Endothelial cell of umbilical vein (primary cell): ENCODE measurements at regions not wholly inside any gene's neighbourhood (a gene's known extent, or its start where the extent isn't known, plus 50 kb on each side); places are given as distances from the start of the nearest gene placed in this dataset.

Experiments used
- BruUV-seq: library from RNA; stranded (reverse); fragments of 400-500 nt; replicated peaks from 2 replicates; lab custom pipeline; 2021; lab: Mats Ljungman, UMichigan
- CTCF ChIA-PET: fragments of 300-600, 350-600 bp; sonication (Branson Sonifier 250); formaldehyde crosslinking; loops from one replicate; lab custom pipeline; 2021; ENCODE audit warnings: antibody characterized with exemption, inconsistent platforms; lab: Charles Lee
- POLR2A ChIA-PET: fragments of 300-600, 350-600 bp; sonication (Branson Sonifier 250); formaldehyde crosslinking; loops from one replicate; lab custom pipeline; 2021; ENCODE audit warnings: antibody characterized with exemption, inconsistent platforms; lab: Charles Lee
- DNase-seq: peaks from one replicate; pipeline ENCODE4 v3.0.0-alpha.2; 2011; ENCODE audit warnings: low read depth, low spot score
- FAIRE-seq: peaks from 2 replicates; lab custom pipeline; 2011; peaks lifted over from hg19 to GRCh38; lab: Jason Lieb, UNC
- H2AFZ ChIP-seq: 2 replicates; pipeline ENCODE4 v1.6.0; 2012; ENCODE audit warnings: low read depth, low read length, control low read depth, inconsistent platforms
- H3K27ac ChIP-seq: 2 replicates; pipeline ENCODE4 v1.5.1; 2011; ENCODE audit warnings: low read depth, mild to moderate bottlenecking, control low read depth, low read length, moderate library complexity; ENCODE audit not compliant: insufficient read depth
- H3K27me3 ChIP-seq, 2 experiments: 2 replicates each; pipeline versions ENCODE4 v1.6.0 to v1.6.1; 2011; ENCODE audit warnings: low read length in 2 of 2, mixed read lengths in 1 of 2; ENCODE audit not compliant: control insufficient read depth in 2 of 2, insufficient read depth in 2 of 2
- H3K36me3 ChIP-seq, 2 experiments: 2 replicates in 1 of 2; 3 replicates in 1 of 2; pipeline ENCODE4 v1.5.1; 2011; ENCODE audit warnings: low read length in 2 of 2, mild to moderate bottlenecking in 1 of 2, moderate library complexity in 1 of 2; ENCODE audit not compliant: control insufficient read depth in 2 of 2, insufficient read depth in 2 of 2; ENCODE audit errors: extremely low read depth in 1 of 2
- H3K4me1 ChIP-seq: 3 replicates; pipeline ENCODE4 v1.5.1; 2011; ENCODE audit warnings: mild to moderate bottlenecking, low read length; ENCODE audit not compliant: control insufficient read depth, insufficient read depth; ENCODE audit errors: extremely low read depth
- H3K4me2 ChIP-seq: 2 replicates; pipeline ENCODE4 v1.6.1; 2011; ENCODE audit warnings: low read length, control low read depth, mixed read lengths; ENCODE audit not compliant: insufficient read depth
- H3K4me3 ChIP-seq, 3 experiments: fragments of 200-600 bp in 1 of 3; sonication (generic), shearing (Covaris generic) in 1 of 3; replicated peaks in 1 of 3; 2 replicates each; pipeline ENCODE4 v1.5.1; 2011 to 2016; ENCODE audit warnings: control low read depth in 3 of 3, low read length in 3 of 3, mild to moderate bottlenecking in 2 of 3, inconsistent platforms in 1 of 3, low read depth in 1 of 3, moderate library complexity in 1 of 3; ENCODE audit not compliant: insufficient read depth in 1 of 3
- H3K79me2 ChIP-seq: 2 replicates; pipeline ENCODE4 v1.6.0; 2012; ENCODE audit warnings: low read length, inconsistent platforms; ENCODE audit not compliant: control insufficient read depth, insufficient read depth
- H3K9ac ChIP-seq: replicated peaks from 2 replicates; pipeline ENCODE3; 2011; ENCODE audit warnings: low read length, control low read depth; ENCODE audit not compliant: insufficient read depth; ENCODE audit errors: extremely low read depth
- H3K9me1 ChIP-seq: replicated peaks from 3 replicates; pipeline ENCODE4 v1.6.0; 2011; ENCODE audit warnings: mild to moderate bottlenecking, low read length; ENCODE audit not compliant: control insufficient read depth, insufficient read depth; ENCODE audit errors: extremely low read depth
- H3K9me3 ChIP-seq: replicated peaks from 2 replicates; pipeline ENCODE4 v1.5.1; 2012; ENCODE audit warnings: low read length, inconsistent platforms; ENCODE audit not compliant: control insufficient read depth, insufficient read depth
- H4K20me1 ChIP-seq: replicated peaks from 2 replicates; pipeline ENCODE3; 2011; ENCODE audit warnings: mild to moderate bottlenecking, low read length; ENCODE audit not compliant: control insufficient read depth, insufficient read depth; ENCODE audit errors: extremely low read depth
- CTCF ChIP-seq, 2 donors: IDR thresholded peaks; 1 replicate in 1 of 2; 2 replicates in 1 of 2; pipeline ENCODE4 v1.5.1; 2011; ENCODE audit warnings: low read length in 2 of 2, mild to moderate bottlenecking in 2 of 2, moderate library complexity in 2 of 2, control low read depth in 1 of 2, inconsistent platforms in 1 of 2, low read depth in 1 of 2; ENCODE audit not compliant: insufficient read depth in 1 of 2; ENCODE audit errors: extremely low read depth in 1 of 2
- EZH2 ChIP-seq: IDR thresholded peaks from 2 replicates; pipeline ENCODE4 v1.6.1; 2012; ENCODE audit warnings: borderline replicate concordance, low read depth, mild to moderate bottlenecking, moderate library complexity, low read length, inconsistent platforms; ENCODE audit not compliant: severe bottlenecking
- FOS ChIP-seq: IDR thresholded peaks from 2 replicates; pipeline ENCODE4 v1.6.1; 2011; ENCODE audit warnings: mild to moderate bottlenecking, low read length, moderate library complexity, borderline replicate concordance; ENCODE audit not compliant: insufficient read depth
- GATA2 ChIP-seq: IDR thresholded peaks from 2 replicates; pipeline ENCODE4 v1.7.0; 2011; ENCODE audit warnings: low read depth, mild to moderate bottlenecking, moderate library complexity, mixed read lengths, low read length; ENCODE audit not compliant: insufficient read length, insufficient read depth
- JUN ChIP-seq: IDR thresholded peaks from 2 replicates; pipeline ENCODE4 v1.6.1; 2011; ENCODE audit warnings: borderline replicate concordance, low read depth; ENCODE audit not compliant: insufficient read length, insufficient read depth
- MAX ChIP-seq: IDR thresholded peaks from 2 replicates; pipeline ENCODE4 v1.6.1; 2011; ENCODE audit not compliant: insufficient read depth, insufficient read length
- MYC ChIP-seq: IDR thresholded peaks from one replicate; pipeline ENCODE4 v1.6.1; 2011; ENCODE audit warnings: mild to moderate bottlenecking, low read depth, low read length
- POLR2A ChIP-seq: IDR thresholded peaks from 2 replicates; pipeline ENCODE4 v1.6.1; 2012; ENCODE audit warnings: low read depth, mild to moderate bottlenecking, control low read depth, low read length
- POLR2AphosphoS5 ChIP-seq: IDR thresholded peaks from 2 replicates; pipeline ENCODE4 v1.6.1; 2012; ENCODE audit warnings: low read depth, mild to moderate bottlenecking, control low read depth, low read length, moderate library complexity; ENCODE audit not compliant: insufficient read depth
- dilution Hi-C: fragments of 300-500 bp; cut with MboI; formaldehyde crosslinking; loops from one replicate; pipeline ENCODE4 v1.15.0; 2019; ENCODE audit warnings: low sequenced_read_pairs; ENCODE audit not compliant: extremely low pct_ligation_motif_present
- intact Hi-C: fragments of 100-400 bp; cut with micrococcal nuclease; formaldehyde crosslinking; loops from one replicate; pipeline ENCODE4 v1.10.0; 2022

- no peak for DNase-seq
- FAIRE-seq = no peak
- no TSS peak for BruUV-seq
- no peak for TF ChIP-seq FOS
- CTCF ChIA-PET = no interaction called here
- no peaks in the 10 kb centered on the region for H3K4me1 ChIP-seq
- H3K9me1 ChIP-seq = no peaks in the 10 kb centered on the region
- H3K79me2 ChIP-seq = no peaks in the 10 kb centered on the region
- POLR2A ChIA-PET = interaction anchor here (0.7 kb wide), 1 partner anchor 303 kb away, joined by 6 read pairs; no protein-coding TSS in a partner anchor
- dilution Hi-C loops = no loop called here
- no peak overlapping the region for H3K4me2 ChIP-seq
- H3K9me3 ChIP-seq = no peaks in the 10 kb centered on the region
- intact Hi-C loops = no loop called here
- H2AFZ ChIP-seq = no peak overlapping the region
- H3K27ac ChIP-seq = no peak overlapping the region
- no peaks in the 10 kb centered on the region for H3K36me3 ChIP-seq
- H3K27me3 ChIP-seq = no peaks in the 10 kb centered on the region
- H3K4me3 ChIP-seq = no peak overlapping the region
- H3K9ac ChIP-seq = no peak overlapping the region
- H4K20me1 ChIP-seq = no peaks in the 10 kb centered on the region
These were observed 377.8 kb upstream of the TNRC6C start for GRCh38 chr17:77580531-77581270.

GRCh38 chr17:77581480-77581879 lies 377.0 kb upstream of the TNRC6C start:
- Histone ChIP-seq H3K27ac (no peak overlapping the region), H3K4me3 (no peak overlapping the region), H3K4me1 (no peaks in the 10 kb centered on the region), H3K9ac (no peak overlapping the region), H3K27me3 (no peaks in the 10 kb centered on the region), H3K36me3 (no peaks in the 10 kb centered on the region), H3K9me3 (no peaks in the 10 kb centered on the region), H4K20me1 (no peaks in the 10 kb centered on the region), H3K4me2 (no peak overlapping the region), H3K9me1 (no peaks in the 10 kb centered on the region), H3K79me2 (no peaks in the 10 kb centered on the region), H2AFZ (no peak overlapping the region)
- DNase-seq = no peak
- no TSS peak for BruUV-seq
- intact Hi-C loops = no loop called here
- ChIA-PET POLR2A (no interaction called here), CTCF (no interaction called here)
- FAIRE-seq = no peak
- TF ChIP-seq MYC (no peak), EZH2 (no peak), POLR2A (no peak), CTCF (IDR thresholded peaks at IDR 0.05; ENCODE audit: extremely low read depth in 1 of 2, insufficient read depth in 1 of 2, low read depth in 1 of 2, low read length in 2 of 2) (no peak), GATA2 (no peak), POLR2AphosphoS5 (no peak), MAX (no peak), FOS (no peak), JUN (no peak)
- dilution Hi-C loops = no loop called here
